ENCODE measurements at regions not wholly inside any gene's neighbourhood (a gene's known extent, or its start where the extent isn't known, plus 50 kb on each side); places are given as distances from the start of the nearest gene placed in this dataset.
A peak's percentile ranks its signal among the peaks of the same experiment; 100 is the strongest.
"Not testable (repeated sequence)": the region's sequence is repeated elsewhere in the genome, so short reads cannot be mapped to it uniquely, and the experiment has no call there.

- DNase-seq, result no peak
Measured at GRCh38 chr14:37787879-37788494, 192.6 kb downstream of the TTC6 start.

GRCh38 chr14:37791384-37792036 lies 196.1 kb downstream of the TTC6 start:
- DNase-seq, result no peak

GRCh38 chr14:37792124-37792523 lies 196.7 kb downstream of the TTC6 start:
- DNase-seq, result no peak

- DNase-seq, result no peak
Measured at GRCh38 chr14:37796703-37797416, 201.4 kb downstream of the TTC6 start.

GRCh38 chr14:37797675-37798074 lies 202.2 kb downstream of the TTC6 start:
- no peak for DNase-seq

- DNase-seq, result no peak
Measured at GRCh38 chr14:37807722-37808121, 212.3 kb downstream of the TTC6 start.

GRCh38 chr14:37810094-37810801 lies 214.8 kb downstream of the TTC6 start:
- DNase-seq, result no peak

GRCh38 chr14:37813732-37814131 lies 218.3 kb downstream of the TTC6 start:
- DNase-seq, result no peak

GRCh38 chr14:37816135-37816534 lies 220.7 kb downstream of the TTC6 start:
- DNase-seq, result no peak

- no peak for DNase-seq
Measured at GRCh38 chr14:37816743-37817295, 221.4 kb downstream of the TTC6 start.

GRCh38 chr14:37819155-37820015 lies 224.0 kb downstream of the TTC6 start:
- peak; percentile 67 for DNase-seq

- not testable (repeated sequence) for DNase-seq
Measured at GRCh38 chr14:37820810-37821209, 225.4 kb downstream of the TTC6 start.

- DNase-seq, result peak; percentile 4
Measured at GRCh38 chr14:37824939-37825712, 229.7 kb downstream of the TTC6 start.

GRCh38 chr14:37826869-37827268 lies 231.4 kb downstream of the TTC6 start:
- no peak for DNase-seq

GRCh38 chr14:37830271-37830670 lies 234.8 kb downstream of the TTC6 start:
- DNase-seq, result no peak

- DNase-seq, result no peak
Measured at GRCh38 chr14:37834275-37834674, 238.8 kb downstream of the TTC6 start.

- DNase-seq, result not testable (repeated sequence)
Measured at GRCh38 chr14:37838778-37839177, 243.3 kb downstream of the TTC6 start.

- not testable (repeated sequence) for DNase-seq
Measured at GRCh38 chr14:37841039-37841438, 245.6 kb downstream of the TTC6 start.

GRCh38 chr14:37842106-37842505 lies 246.7 kb downstream of the TTC6 start:
- DNase-seq, result no peak

- no peak for DNase-seq
Measured at GRCh38 chr14:37843954-37844607, 248.7 kb downstream of the TTC6 start.

GRCh38 chr14:37844614-37845013 lies 249.2 kb downstream of the TTC6 start:
- DNase-seq, result no peak
